ENCODE measurements at regions not wholly inside any gene's neighbourhood (a gene's known extent, or its start where the extent isn't known, plus 50 kb on each side); places are given as distances from the start of the nearest gene placed in this dataset.

DNA sequence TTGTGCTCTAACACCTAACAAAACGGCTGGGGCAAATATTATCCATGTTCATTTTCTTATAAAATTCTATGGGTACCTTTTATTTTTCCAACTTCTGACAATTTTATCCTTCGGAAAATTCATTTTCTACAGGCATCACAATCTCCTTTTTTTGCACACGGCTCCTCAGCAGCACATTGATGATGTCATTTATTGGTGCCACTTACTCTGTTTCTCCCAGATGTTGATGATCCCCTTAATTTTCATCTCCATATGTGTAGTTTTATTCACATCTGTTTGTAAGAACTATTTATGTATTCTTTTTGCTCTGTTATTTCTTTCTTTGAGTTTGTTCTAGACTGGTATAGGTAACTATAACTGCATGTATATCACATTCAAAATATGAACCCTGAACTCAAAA is 1660.8 kb upstream of the DDX18 start:
- no TSS peak for BruUV-seq (replicated peaks)
- Histone ChIP-seq H3K9me3 (ENCODE audit: control insufficient read depth, insufficient read depth, low read depth, low read length) (no peaks in the 10 kb centered on the region), H3K4me1 (ENCODE audit: control insufficient read depth, insufficient read depth, low read length) (no peaks in the 10 kb centered on the region), H3K27ac (ENCODE audit: low read length) (no peak overlapping the region), H3K36me3 (ENCODE audit: control insufficient read depth, insufficient read depth, low read length) (no peaks in the 10 kb centered on the region), H3K27me3 (ENCODE audit: control insufficient read depth, insufficient read depth, low read length) (no peaks in the 10 kb centered on the region), H3K4me3 (ENCODE audit: low read depth in 2 of 2, low read length in 2 of 2) (no peak overlapping the region)
- ATAC-seq (no peak), DNase-seq (ENCODE audit: low read depth, low spot score) (no peak)
- in situ Hi-C loops (cut with HindIII; ENCODE audit: low pct_unique_long_range_greater_than_20kb, low sequenced_read_pairs) = no loop called here
- POLR2A ChIA-PET = no interaction called here
- TF ChIP-seq TCF7L2 (IDR thresholded peaks at IDR 0.05; ENCODE audit: low read depth, low read length) (no peak), SIN3A (IDR thresholded peaks at IDR 0.05; ENCODE audit: borderline replicate concordance, insufficient read depth, low read depth, low read length) (no peak), POLR2AphosphoS5 (IDR thresholded peaks at IDR 0.05; ENCODE audit: low read depth, low read length) (no peak), CTCF (IDR thresholded peaks at IDR 0.05) (no peak)
- TF ChIP-seq, protein P1, sequence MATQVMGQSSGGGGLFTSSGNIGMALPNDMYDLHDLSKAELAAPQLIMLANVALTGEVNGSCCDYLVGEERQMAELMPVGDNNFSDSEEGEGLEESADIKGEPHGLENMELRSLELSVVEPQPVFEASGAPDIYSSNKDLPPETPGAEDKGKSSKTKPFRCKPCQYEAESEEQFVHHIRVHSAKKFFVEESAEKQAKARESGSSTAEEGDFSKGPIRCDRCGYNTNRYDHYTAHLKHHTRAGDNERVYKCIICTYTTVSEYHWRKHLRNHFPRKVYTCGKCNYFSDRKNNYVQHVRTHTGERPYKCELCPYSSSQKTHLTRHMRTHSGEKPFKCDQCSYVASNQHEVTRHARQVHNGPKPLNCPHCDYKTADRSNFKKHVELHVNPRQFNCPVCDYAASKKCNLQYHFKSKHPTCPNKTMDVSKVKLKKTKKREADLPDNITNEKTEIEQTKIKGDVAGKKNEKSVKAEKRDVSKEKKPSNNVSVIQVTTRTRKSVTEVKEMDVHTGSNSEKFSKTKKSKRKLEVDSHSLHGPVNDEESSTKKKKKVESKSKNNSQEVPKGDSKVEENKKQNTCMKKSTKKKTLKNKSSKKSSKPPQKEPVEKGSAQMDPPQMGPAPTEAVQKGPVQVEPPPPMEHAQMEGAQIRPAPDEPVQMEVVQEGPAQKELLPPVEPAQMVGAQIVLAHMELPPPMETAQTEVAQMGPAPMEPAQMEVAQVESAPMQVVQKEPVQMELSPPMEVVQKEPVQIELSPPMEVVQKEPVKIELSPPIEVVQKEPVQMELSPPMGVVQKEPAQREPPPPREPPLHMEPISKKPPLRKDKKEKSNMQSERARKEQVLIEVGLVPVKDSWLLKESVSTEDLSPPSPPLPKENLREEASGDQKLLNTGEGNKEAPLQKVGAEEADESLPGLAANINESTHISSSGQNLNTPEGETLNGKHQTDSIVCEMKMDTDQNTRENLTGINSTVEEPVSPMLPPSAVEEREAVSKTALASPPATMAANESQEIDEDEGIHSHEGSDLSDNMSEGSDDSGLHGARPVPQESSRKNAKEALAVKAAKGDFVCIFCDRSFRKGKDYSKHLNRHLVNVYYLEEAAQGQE (IDR thresholded peaks at IDR 0.05; ENCODE audit: insufficient read depth in 1 of 2, low read depth in 2 of 2, low read length in 1 of 2) = no peak
- CTCF ChIA-PET = no interaction called here
- intact Hi-C loops (cut with micrococcal nuclease; ENCODE audit: unreplicated experiment) = no loop called here

- no peak overlapping the region for H3K27ac ChIP-seq (ENCODE audit: low read length)
- no peaks in the 10 kb centered on the region for H3K36me3 ChIP-seq (ENCODE audit: control insufficient read depth, insufficient read depth, low read length)
- no peaks in the 10 kb centered on the region for H3K4me1 ChIP-seq (ENCODE audit: control insufficient read depth, insufficient read depth, low read length)
- H3K27me3 ChIP-seq (ENCODE audit: control insufficient read depth, insufficient read depth, low read length) = no peaks in the 10 kb centered on the region
- CTCF ChIA-PET = no interaction called here
- no peak overlapping the region for H3K4me3 ChIP-seq (ENCODE audit: low read depth in 2 of 2, low read length in 2 of 2)
- H3K9me3 ChIP-seq (ENCODE audit: control insufficient read depth, insufficient read depth, low read depth, low read length) = no peaks in the 10 kb centered on the region
- TF ChIP-seq, protein P1 (IDR thresholded peaks at IDR 0.05; ENCODE audit: insufficient read depth in 1 of 2, low read depth in 2 of 2, low read length in 1 of 2) = no peak
- no peak for TF ChIP-seq CTCF (IDR thresholded peaks at IDR 0.05)
- no peak for TF ChIP-seq SIN3A (IDR thresholded peaks at IDR 0.05; ENCODE audit: borderline replicate concordance, insufficient read depth, low read depth, low read length)
- no peak for TF ChIP-seq TCF7L2 (IDR thresholded peaks at IDR 0.05; ENCODE audit: low read depth, low read length)
- no peak for TF ChIP-seq POLR2AphosphoS5 (IDR thresholded peaks at IDR 0.05; ENCODE audit: low read depth, low read length)
- in situ Hi-C loops (cut with HindIII; ENCODE audit: low pct_unique_long_range_greater_than_20kb, low sequenced_read_pairs) = no loop called here
- POLR2A ChIA-PET = no interaction called here
- no TSS peak for BruUV-seq (replicated peaks)
- intact Hi-C loops (cut with micrococcal nuclease; ENCODE audit: unreplicated experiment) = no loop called here
- no peak for DNase-seq (ENCODE audit: low read depth, low spot score)
- no peak for ATAC-seq
Observed at GRCh38 chr2:116160657-116161056, 1653.8 kb upstream of the DDX18 start.
